SKM-1 treated with dmso at 0.1 percent for 144 hours (cell line): ENCODE measurements at regions not wholly inside any gene's neighbourhood (a gene's known extent, or its start where the extent isn't known, plus 50 kb on each side); places are given as distances from the start of the nearest gene placed in this dataset.
"Not testable (repeated sequence)": the region's sequence is repeated elsewhere in the genome, so short reads cannot be mapped to it uniquely, and the experiment has no call there.

Source experiments
- DNase-seq: peaks from one replicate; lab custom pipeline; 2025; ENCODE audit not compliant: unreplicated experiment; lab: John Stamatoyannopoulos, UW

DNA sequence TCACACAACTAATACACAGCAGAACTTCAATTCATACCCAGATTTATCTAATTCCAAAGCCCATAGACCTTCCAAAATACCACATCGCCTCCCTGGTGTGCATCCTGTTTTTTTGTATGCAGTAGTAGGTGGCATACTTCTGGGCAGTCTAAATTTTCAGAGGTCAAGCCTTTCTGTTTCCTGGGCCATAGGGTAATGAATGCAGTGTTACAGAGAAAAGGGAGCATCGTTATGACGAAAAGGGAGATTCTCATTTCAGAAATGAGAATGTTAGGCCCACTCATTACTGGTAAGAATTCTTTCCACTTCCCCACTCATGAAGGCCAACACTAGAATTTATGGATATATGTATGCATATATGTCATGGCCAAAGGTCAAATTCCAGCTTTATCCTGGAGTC, 267.8 kb upstream of the ASIC2 start:
- DNase-seq: no peak

DNA sequence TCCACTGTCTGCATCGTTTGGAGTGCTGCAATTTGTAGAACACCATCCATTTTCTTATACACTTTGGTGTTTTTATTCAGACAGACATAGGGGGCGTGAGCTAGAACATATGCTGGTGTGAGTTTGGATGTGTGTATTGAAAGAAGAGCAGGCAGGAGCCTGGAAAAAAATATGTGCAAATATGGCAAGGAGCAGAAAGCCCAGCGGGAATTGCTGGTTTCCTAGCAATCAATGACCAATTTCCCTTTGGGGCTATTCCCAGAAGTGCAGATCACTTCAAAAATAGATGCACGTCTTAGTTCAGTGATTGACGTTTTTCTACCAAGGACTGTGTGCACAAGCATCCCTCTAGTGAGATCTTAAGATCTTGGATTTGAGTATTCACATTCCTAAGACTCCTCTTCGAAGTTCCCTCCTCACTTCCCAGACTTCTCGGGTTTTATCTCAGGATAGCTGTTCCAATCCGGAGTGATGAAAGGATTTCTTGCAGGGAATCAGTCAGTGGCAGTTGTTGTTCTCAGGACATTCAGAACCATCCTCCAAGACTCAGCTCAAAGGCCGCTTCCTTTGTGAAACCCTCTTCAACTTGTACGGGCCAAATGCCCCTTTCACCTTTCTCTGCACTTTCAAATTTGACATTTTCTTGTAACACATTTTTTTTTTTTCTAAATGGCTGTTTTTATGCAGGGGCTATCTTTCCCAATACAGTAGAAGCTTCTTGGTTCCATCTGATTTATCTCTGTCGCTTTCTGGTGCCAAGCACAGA, 268.7 kb upstream of the ASIC2 start:
- DNase-seq: no peak

DNA sequence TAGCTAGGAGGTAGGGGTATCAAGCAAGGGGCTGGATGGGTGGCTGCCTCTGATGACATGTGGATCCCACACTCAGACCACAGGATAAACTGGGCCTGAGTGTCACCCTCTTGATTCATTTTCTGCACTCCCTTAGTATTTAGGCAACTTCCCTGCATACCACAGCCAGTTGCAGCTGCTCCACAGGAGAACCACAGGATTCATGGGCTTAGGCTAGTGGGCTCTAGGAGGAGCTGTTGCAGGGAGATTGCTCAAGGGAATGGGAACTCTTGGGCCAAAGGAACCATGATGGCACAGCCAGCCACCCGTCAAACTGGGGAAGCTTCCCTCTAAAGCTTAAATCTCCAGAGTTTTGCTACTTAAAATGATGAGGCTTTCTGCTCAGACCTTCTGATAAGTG, 269.7 kb upstream of the ASIC2 start:
- DNase-seq: no peak

DNA sequence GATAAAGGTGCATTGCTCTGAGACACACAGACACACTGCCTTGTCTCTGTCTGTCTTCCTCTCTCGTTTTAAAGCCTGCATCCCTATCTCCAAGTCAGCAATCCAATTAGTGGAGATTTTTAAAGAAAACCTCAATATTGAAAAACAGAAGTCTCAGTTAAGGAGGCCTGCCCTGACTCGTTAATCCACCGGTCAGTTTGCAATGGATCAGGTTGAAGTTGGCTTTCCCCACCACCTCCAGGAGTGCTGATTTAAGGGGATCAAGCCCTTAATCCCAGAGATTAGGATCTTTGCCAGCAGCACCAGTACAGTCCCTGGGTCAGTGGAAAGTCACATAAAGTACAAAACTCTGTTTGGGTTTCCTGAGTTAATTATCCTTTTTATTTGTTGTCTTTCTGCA, 271.1 kb upstream of the ASIC2 start:
- DNase-seq: no peak

DNA sequence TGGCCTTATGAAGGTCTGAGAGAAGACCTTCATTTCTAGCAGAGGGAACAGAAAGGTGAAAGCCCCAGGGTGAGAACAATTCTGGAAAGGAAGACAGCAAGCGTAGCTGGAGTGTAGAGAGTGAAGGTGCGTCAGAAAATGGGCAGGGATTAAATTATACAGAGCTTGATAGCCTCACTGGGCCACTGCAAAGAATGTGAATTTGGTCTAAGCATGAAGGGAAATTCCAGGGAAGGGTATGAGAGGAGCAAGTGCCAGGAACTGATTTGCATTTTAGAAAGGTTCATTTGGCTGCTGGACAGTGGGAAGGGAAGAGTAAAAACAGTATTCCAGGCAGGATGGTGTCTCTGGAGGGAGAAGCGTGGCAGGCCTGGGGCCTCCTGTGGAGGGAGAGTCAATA, 274.1 kb upstream of the ASIC2 start:
- DNase-seq: no peak

DNA sequence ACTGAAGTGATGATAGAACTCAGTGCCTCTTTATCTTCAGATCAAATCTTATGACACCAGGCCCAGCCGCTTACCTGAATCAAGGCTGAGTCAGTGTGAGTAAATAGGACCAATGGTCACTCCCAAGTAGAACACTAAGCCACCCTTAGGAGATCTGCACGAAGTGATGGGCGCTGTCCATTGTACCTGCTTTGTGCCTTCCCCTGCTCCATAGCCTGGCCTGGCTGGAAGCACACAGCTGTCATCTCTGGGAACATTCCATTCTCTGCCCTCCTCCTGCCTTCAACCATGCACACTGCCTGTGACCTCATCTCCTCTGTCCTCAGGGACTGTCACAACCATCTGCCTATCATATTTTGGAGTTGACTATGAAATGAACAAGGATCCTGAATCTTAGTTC, 279.5 kb upstream of the ASIC2 start:
- DNase-seq: no peak

DNA sequence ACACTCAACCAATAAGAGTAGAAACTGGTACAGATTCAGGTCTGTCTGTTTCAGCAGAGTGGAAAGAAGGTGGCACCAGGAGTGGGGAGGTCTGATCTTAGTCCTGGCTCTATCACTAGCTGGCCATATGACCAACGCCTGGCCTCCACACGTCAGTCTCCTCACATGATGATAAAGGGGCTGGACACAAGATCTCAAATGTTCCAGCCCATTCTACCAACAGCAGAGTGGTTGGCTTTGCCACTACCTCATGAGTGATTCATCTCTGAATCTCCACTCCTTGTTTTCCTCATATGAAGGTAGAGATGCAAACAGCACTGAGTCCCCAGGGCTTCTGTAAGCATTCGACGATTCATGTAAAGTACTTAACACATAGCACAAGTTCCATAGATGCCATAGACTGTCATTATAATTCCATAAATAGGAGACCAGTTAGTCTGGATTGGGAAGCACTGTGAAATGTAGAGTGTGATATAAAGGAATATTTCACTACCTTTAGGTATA, 281.9 kb upstream of the ASIC2 start:
- no peak for DNase-seq

DNA sequence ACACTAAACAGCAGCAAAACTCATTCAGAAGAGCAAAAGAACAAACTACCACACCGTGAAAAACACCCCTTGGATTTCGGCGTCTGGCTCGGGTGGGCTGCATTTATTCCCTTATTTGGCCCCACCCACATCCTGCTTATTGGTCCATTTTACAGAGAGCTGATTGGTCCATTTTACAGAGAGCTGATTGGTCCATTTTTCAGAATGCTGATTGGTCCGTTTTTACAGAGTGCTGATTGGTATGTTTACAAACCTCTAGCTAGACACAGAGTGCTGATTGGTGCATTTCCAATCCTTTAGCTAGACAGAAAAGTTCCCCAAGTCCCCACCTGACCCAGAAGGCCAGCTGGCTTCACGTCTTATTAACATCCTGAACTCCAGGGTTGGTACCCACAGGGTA, 286.6 kb upstream of the ASIC2 start:
- DNase-seq: not testable (repeated sequence)

DNA sequence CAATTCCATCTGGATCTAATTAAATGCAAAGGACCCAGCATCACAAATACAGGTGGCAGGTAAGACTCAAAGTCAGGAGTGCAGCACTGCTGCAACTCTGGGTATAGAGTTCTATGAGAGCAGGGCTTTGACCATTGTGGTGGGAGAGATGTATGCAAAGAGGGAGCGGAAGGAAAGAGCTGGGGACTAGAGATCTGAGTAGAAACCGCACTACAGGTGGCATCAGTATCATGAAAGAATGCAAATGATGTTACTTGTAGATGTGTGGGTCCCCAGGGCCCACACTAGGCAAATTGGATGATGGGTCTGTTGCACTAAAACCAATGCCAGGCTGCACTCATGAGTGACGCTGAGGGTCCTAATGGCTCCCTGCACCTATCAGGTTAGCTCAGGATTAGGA, 287.1 kb upstream of the ASIC2 start:
- no peak for DNase-seq

DNA sequence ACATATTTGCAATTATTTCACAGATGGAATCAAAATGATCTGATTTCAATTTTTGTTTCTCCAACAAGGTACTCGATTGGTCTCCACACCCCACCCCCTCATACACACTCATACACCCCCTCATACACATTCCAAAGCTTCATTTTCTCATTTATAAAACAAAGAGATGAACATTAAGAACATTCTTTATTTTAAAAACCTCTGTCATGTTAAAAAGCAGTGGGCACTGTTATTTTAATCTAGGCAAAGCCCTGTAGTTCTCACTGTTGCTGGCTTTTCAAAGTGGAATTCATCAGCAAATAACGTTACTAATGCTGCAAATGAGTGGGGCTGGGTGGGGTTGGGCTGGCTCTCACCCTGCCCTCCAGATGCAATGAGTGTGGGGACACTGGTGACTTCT, 289.6 kb upstream of the ASIC2 start:
- DNase-seq: no peak

DNA sequence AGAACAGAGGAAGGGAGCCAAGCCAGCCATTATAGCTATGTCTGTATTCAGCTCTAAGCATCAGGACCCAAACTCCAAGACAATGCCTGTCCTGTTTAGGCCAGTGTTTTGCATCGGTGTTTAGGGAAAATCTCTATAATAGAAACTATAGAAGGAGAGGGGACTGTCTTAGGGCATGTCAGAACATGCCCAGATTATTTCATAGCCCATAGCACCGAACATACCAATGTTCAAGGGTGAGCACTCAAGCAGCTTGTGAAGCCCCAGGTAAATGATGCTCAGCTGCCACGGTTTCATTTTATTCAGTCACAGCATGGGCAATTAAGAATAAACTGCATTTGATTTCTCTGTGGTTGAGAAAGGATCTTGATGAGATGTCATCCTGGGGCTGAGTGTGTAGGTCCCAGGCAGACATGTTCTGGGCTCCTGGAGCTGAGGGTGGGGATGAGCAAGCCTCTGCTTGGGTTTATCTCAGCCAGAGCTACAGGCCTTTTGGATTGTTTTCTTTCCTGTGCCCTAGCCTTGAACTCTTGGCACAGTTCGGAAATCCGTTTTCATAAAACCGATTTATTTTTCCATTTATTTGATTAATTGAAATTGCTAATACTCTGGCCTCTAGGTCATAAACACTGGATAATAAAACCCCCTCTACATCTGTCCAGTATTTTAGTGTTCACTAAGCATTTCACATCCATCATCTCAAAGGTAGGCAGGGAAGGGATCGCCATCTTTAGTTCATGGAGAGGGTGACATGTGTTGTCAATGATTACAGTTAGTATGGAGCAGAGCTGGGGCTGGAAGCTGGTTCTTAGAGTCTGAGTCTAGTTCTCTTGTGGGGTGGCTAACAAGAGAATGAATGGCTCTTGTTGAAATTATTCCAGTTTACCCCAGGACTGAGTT, 290.7 kb upstream of the ASIC2 start:
- DNase-seq: no peak

DNA sequence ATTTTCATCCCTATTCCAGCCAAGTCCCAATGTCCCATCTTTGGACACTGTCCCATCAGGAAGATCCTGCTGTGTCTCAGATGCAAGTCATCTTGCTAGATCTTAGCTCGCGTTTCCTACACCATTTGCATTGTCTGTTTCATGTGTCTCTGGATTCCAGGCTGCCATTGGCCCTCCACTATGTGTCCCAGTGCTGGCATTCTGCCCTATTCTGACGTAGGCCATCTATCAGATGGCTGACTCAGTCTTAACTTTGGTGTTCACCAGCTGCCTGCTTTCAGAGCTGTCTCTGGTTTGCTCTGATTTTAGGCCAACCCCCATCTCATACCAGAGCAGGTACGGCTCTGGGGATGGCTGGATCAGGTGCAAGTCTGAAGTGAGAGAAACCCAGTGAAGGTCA, 300.9 kb upstream of the ASIC2 start:
- no peak for DNase-seq

DNA sequence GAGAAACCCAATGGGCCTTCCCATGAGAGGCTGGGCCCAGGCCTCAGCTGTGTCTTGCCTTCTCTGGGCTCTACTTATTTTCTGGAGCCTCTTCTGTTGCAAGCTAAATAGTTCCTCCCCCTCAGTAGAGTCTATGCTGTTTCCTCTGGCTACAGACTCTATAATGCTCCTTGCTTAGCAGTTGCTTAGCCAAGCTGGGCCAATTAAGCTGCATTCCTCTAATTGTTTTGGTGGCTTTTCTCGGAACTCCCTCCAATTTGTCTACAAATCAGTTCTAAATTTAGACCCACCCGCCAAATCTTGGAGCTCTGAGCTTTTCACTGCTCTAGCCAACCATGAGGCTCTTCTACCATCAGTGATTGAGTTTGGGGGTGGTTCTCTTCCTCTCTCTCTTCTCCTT, 302.7 kb upstream of the ASIC2 start:
- no peak for DNase-seq

DNA sequence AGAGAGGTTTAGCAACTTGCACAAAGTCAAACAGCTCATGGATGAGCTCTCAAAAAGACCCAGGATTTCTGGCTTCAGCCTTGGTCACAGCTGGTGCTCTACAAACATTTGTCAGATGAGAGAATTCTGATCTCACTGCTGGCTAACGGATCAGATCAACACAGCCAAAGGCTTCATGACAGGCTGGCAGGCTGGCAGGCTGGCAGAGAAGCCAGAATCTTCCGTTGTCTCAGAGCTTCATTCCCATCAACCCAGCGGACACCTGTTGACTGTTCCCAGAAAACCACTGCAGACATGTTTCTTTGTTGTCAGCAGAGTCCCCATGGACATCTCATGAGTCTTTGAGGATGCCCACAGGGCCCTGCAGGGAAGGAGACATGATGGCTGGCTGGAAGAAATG, 303.8 kb upstream of the ASIC2 start:
- no peak for DNase-seq

DNA sequence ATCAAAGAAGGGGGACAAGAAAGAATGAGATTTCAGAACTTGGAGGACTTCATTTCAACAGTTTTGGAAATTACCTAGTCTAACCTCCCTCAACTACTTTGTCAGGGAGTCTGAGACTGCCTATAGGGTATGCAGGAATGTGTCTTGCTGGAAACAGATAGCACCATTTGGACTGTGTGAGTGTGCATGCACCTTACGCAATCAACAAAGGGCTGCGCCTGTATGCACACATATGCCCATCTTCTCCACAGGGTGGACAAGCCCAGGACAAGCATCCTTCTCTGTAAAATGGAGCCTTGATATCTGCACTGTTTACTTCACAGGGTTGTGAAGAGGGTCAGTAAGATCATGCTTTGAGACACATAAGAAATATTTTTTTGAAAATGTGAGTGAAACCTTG, 305.7 kb upstream of the ASIC2 start:
- DNase-seq: no peak

DNA sequence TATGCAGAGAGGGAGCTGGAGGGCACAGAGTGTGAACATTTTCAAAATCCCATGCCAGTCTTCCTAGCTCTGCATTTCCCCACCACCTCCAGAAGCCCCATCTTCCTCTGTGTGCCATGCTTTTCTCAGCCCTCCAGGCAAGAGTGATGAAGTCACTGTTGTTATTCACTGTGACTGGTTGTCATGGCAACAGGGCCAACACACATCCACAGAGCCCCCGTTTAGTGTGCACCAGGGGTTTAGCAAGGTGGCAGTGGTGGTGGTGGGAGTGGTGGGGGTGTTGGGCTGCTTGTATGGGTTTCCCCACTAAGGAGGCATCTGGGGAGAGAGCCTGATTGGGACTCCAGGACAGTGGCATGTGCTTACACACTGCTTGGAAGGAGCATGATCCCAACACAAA, 309.9 kb upstream of the ASIC2 start:
- DNase-seq: no peak

DNA sequence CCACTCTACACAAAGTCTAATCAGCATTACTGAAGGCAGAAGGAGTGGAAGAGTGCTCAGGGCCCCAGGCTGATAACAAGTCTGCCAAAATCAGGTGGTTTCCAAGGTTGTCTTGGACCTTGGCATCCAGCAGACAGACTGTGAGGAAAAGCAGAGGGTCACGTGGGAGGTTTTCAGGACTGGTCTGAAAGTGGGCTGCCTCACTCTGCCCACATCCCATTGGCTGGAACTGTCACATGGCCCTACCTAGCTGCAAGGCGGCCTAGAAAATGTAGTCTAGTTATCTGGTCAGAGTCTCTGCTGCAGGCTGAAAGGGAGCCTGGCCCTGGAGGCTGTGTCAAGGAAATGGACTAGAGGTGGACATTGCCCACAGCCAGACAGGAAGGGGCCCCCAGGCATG, 310.7 kb upstream of the ASIC2 start:
- DNase-seq: no peak

DNA sequence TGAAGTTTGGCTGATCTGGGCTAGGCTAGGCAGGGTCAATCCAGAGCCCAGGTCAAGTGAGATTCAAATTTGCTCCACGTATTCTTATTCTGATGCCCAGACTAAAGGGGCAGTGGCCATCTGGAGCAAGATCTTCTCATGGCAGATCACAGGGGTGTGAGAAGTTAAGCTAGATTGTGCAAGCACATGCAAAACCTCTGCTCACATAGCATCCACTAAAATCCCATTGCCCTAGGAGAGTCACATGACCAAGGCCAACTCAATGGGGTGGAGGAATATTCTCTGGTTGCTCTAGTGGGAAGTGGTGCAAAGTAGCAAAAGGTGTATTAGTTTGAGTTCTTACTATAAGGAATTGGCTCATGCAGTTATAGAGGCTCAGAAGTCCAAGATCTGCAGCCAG, 318.4 kb upstream of the ASIC2 start:
- DNase-seq: no peak

DNA sequence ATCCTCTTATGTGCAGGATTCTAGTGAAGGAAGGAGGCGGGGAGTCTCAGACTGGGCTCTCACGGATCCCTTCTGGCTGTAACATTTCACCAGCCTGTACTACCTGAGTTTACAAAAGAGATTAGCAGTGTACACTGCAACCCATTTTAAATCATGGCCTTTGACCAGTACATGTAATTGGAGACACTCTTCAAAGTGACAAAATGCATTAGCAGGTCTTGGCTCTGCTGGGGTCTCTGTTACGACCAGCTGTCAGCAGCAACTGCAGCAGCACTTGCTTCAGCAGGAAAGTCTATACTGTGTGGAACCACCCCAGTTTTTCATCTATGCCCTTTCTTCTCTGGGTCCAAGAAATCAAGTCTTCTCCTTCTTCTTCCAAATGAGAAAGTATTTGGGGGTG, 322.8 kb upstream of the ASIC2 start:
- no peak for DNase-seq

DNA sequence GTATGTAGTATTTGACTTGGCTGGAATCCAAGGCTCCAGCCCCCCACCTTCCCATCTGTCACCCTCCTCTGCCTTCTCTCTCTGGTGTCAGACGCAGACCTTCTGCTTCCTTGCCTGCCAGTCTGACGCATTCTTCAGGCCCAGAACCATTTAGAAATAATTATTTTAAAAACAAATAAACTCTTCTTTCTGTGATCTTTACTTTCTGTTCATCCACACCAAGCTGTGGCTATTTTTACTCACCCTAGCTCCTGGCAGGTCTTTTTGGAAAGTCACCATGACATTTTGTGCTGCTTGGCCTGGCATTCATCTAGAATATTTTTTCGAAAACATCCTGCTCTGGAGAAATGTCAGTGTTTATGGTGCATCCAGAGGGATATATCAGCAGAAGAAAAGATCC, 330.7 kb upstream of the ASIC2 start:
- no peak for DNase-seq

DNA sequence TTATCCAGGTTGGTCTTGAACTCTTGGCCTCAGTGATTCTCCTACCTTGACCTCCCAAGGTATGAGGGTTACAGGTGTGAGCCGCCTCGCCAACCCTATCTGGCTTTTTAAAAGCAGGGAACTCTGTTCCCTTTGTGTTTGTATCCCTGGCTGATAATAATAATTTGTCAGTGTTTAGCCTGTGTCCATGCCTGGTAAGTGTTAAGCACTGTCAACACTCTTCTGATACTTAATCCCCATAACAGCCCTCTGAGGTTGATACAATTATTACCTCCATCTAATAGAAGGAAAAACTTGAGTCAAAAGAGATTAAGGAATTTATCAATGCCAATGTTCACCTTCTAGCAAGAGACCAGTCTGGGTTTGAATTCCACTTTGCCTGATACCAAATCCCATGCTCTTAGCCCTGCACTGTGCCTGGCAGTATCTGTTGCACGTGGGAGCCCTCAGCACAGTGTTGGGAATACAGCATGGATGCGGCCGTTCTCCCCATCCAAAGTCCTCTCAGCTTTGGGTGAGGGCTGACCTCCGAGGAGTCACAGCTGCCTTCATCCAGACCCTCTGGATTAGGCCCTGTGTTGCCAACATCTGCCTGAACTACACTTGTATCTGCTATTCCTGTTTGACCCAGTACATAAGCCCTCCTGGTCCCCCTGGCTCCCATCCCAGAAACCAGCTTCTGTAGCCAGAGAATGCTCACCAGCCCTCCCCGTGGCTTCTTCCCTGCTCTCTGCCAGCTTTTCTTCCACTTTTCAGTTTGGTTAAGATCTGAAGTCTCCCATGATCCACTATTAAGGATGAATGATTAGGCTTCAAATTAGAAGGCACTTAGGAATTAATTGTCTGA, 335.6 kb upstream of the ASIC2 start:
- DNase-seq: no peak
